ENCODE measurements at regions not wholly inside any gene's neighbourhood (a gene's known extent, or its start where the extent isn't known, plus 50 kb on each side); places are given as distances from the start of the nearest gene placed in this dataset.
"Not testable (repeated sequence)": the region's sequence is repeated elsewhere in the genome, so short reads cannot be mapped to it uniquely, and the experiment has no call there.

DNA sequence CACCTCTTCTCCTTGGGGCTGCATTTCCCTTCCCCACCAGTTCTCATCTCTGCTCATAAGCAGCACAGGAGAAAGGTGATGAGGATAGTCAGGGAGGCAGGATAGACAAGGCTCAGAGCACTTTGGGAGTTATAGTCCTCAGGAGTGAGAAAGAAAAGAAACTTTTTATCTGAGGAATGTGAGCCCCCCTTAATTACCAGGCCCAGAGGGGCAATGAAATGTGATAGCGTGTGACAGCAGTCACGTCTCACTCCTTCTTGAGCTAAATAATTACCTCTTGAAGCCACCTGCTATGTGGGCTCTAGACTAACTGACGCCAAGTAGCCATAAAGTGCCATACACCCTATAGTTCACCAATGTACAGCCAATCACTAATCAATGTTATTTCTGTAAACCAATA, 105.8 kb downstream of the SPP2 start:
- no peak for DNase-seq (ENCODE audit: low read depth)

DNA sequence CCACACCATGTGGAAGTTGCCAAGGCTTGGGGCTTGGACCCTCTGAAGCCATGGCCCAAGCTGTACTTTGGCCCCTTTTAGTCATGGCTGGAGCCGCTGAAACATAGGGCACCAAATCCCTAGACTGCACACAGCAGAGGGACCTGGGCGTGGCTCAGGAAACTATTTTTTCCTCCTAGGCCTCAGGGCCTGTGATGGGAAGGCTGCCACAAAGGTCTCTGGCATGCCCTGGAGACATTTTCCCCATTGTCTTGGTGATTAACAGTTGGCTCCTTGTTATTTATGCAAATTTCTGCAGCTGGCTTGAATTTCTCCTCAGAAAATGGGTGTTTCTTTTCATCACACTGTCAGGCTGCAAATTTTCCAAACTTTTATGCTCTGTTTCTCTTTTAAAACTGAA, 102.3 kb downstream of the SPP2 start:
- DNase-seq (ENCODE audit: low read depth): not testable (repeated sequence)

DNA sequence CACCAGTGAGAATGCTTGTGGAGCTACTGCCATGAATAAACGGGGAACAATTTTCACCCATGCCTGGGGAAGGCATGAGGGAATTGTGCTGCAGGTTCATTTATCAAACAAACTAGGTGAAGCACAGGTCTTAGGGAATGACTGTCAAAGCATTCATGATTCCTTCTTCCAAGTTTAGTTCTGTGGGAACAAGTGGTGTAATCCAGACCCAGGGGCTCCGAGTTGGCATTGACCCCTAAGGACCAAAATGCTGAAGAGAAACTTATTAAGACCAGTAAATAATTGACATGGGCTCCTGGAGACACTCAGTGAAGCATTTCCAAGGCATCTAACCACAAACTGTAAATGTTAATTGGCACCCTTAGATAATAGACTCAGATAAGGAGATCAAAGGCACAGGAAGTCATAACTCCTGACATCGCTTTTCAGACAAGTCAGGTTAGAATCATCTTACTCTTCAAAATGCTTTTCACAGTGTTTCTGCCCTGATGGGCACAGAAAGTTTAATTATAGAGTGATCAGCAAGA, 96.9 kb downstream of the SPP2 start:
- DNase-seq (ENCODE audit: low read depth): peak; percentile 32

DNA sequence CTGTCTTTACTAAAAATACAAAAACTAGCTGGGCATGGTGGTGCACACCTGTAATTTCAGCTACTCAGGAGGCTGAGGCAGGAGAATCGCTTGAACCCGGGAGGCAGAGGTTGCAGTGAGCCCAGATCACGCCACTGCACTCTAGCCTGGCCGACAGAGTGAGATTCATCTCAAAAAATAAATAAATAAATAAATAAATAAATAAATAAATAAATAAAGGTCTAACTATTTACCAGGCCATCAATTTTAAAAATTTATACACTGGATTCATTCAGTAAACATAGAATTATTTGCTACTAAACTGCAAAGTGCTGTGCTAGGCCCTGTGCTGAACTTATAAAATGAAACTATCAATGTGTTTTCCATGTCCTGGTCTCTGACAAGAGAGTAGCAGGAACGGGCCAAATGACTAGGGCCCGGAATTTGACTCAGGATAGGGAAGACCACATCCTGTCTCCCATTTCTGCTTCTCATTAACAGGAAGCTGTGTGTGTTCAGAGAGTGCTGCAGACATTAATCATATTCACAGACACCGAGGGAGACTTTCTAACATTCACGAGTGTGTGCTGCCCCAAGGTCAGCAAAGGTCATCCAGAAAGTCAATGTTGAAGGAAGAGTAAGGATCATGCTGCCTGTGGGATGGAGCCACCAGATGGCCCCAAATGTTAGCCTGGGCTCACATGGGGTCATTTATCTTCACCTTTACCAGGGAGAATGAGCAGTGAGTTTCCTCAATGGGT, 95.8 kb downstream of the SPP2 start:
- DNase-seq (ENCODE audit: low read depth): peak; percentile 96

DNA sequence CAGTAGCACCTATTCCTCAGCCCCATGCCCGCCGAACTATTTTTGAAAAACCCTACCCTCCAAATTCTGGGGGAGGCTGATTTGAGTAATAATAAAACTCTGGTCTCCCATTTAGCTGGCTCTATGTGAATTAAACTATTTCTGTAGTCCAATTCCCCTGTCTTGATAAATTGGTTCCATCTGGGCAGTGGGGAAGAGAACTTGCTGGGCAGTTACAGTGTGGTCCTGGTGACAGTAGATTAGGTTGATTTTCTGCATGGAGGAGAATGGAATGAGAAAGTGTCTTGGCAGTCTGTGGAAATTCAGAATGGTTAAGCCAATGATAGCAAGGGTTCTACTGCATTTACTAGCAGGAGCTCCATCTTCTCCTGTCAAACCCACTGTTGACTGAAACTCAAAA, 95.0 kb downstream of the SPP2 start:
- DNase-seq (ENCODE audit: low read depth): no peak

DNA sequence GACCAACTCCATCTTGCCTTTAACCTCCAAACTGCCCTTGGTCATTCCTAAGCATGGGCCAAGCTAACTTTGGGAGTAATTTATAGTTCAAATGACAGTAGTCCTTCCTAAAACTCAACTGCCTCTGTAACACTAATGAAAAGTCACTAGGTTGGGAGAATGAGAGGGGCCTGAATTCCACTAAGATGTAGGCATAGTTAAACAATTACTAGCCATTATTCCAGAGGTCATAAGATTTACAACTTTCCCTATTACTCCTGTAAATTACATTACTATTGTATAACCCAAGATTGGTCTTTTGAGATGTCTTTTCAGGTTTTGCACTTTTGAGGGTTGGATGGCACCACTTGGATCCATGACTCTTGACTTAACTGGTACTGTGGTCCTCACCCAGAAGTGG, 94.6 kb downstream of the SPP2 start:
- DNase-seq (ENCODE audit: low read depth): no peak

DNA sequence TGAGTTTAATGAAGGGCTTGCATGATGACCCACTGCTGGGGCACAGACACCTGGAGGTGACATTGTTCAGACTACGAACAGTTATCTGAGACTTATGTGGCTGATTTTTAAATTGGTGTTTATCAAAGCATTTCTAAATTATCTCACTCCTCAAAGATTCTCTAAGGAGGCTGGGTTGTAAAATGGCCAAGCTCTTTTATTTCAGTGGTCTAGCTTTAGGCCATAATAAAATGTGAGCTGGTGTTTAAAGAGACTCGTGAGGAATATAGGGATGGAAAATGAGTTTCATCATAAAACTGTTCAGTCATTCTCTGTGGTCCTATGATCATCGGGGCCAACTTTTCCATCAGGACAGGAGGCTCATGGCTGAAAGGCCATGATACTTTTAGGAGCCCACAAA, 93.4 kb downstream of the SPP2 start:
- DNase-seq (ENCODE audit: low read depth): no peak

DNA sequence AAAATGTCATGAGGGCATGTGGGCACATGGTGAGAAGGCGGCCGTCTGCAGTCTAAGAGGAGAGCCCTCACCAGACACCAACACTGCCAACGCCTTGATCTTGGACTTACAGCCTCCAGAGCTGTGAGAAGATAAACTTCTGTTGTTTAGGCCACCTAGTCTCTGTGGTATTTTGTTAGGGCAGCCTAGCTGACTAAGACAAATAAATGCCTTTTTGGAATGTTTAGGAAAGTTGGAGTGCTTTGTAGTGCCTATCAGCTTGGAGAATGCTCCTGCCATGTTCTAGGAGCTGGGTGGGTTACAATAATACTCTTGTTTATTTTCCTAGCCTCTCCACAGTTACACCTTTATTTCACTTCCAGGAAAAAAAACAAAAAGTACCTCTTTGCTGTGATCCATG, 92.0 kb downstream of the SPP2 start:
- DNase-seq (ENCODE audit: low read depth): peak; percentile 61

DNA sequence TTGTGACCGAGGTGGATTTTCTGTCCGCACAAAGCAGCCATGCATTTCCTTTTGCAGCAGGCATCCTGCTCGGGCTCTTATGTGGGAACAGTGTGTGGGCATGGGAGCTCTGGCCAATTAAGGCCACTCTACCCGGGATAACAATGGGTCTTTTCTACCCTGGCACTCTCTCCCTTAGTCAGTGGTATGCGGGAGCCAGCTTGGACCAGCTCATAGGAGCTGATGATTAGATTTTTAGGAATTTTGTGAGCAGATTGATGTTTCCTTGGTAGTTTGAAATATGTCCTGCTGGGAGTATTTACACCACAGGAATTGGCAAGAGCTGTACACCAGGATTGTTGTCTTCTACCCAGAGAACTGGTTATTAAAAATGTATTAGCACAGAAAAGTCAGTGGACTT, 89.3 kb downstream of the SPP2 start:
- DNase-seq (ENCODE audit: low read depth): peak; percentile 35

DNA sequence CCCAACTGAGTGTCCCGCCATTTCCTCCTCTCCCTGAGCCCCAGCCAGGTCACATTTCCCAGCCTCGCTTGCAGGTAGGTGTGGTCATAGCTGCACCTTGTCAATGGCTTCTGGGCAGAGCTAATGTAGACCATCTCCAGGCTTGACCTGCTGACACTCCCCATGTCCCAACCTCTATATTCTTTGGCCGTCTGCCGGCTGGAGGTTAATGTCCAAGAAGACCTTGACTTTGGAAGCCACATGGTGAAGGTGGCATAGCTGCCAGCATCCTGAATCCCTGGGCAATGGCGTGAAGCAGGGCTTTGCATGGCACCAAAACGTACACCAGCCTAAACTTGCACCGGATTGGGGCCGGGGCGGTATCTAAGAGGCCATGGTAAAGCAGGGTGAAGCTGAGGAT, 88.3 kb downstream of the SPP2 start:
- no peak for DNase-seq (ENCODE audit: low read depth)

DNA sequence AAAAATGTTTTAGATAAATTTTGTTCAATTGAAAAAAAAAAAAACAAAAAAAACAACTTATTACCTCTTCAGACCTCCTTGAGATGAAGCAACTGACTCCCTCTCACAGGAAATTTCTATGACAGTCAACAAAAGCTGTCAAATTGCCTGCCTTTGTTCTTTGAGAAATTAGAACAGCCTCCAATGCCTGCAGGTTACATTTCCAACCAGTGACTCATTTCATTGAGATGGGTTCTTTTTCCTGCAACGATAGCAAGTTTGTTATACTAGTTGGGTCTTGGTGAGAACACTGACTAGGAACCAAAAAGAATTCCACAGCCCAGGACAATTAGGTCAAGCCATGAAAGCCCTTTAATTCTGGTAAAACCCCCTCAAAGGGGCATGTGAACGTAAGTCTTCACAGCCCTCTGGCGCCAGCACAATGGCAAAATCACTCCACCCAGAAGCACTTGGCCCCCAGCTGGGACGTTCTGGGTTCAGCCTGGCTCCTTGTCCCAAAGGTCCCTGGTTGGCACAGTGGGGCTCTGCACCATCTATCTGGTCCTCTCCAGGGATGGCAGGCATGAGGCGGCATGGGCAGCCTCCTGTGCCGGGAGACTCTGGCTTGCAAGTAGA, 87.0 kb downstream of the SPP2 start:
- DNase-seq (ENCODE audit: low read depth): peak; percentile 88

DNA sequence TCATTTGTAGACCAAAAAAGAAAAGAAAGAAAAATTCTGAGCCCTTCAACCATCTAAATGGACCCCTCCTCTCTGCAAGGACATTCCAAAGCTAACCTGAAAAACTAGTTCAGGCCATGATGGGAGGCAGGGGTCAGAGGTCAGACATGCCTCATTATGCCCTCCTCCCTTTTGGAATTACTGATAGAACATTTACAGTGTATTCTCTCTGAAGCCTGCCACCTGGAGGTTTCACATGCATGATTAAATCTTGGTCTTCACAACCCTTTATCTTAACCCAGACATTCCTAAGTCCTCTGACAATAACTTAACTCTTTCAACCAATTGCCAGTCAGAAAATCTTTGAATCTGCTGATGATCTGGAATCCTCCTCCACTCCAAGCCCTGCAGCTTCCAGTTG, 86.0 kb downstream of the SPP2 start:
- DNase-seq (ENCODE audit: low read depth): peak; percentile 39

DNA sequence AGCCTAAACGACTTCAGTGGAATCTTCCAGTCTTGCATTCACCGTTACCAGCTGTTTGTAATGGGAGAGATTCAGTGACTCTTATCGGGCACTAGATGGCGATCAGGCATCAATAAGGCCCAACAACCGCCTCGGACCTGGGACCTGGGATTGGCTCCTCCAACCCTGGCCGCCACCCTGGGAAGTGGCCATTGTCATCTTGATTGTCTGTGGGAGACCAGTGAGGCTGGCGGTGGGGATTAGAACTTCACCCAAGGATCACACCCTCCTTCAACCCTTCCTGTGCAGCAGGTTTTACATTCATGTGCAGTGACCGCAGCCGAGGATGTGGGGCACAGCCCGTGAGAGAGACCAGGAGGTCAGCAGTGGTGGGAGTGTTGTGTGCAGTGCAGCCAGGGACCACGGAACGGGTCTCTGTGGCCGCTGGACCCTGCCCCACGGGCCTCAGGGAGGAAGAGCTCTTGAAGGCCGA, 85.3 kb downstream of the SPP2 start:
- peak; percentile 88 for DNase-seq (ENCODE audit: low read depth)

DNA sequence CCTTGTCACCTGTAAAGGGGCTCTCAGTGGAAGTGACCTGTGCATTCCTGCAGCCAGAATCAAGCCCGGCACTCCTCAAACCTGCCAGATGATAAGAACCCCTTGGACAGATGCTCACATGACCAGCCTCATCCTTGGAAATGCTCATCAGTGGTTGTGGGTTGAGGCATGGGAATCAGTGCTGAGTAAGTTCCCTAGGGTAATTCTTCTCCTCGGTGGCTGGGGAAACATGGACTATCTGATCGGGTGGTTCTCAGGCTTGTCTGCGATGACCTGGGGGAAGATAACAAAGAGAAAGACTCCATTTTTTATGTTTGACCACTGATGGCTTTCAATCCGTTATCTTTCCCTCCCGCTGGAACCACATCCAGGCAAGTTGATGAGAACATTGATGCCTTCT, 84.0 kb downstream of the SPP2 start:
- DNase-seq (ENCODE audit: low read depth): no peak

DNA sequence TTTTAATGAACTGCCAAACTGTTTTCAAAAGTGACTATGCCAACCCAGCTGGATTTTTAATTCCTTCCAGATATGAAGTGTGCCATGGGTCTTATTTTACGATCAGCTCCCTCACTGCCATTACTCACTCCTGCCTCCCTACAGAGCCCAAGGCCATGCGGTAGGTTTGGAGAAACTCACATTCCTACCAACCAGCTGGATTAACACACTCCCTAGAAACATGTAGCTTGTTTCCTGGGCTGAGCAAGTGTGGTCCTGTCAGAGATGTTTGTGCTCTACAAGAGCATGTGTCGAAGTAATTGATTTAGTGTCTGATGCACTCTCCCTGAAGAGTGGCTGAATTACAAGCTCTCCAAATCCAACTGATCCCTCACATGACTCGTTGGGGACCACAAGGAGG, 82.5 kb downstream of the SPP2 start:
- peak; percentile 58 for DNase-seq (ENCODE audit: low read depth)

DNA sequence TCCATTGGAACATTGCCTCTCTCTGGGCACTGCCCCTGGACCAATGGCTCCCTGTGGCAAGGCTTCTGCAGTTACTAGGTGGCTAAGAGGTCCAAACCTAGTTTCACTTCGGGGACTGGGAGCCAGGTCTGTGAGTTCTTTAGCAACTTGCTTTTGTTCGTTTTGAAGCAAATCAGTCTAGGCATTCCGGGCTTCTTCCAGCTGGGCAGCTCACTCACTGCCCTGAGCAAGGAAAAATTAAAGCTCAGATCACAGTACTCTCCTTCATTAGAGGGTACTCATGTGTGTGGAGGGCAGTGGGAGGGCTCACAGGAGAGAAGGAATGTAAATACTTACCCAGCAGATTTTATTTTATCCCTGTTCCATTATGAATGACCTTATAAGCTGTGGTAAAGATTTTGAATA, 80.3 kb downstream of the SPP2 start:
- no peak for DNase-seq (ENCODE audit: low read depth)

DNA sequence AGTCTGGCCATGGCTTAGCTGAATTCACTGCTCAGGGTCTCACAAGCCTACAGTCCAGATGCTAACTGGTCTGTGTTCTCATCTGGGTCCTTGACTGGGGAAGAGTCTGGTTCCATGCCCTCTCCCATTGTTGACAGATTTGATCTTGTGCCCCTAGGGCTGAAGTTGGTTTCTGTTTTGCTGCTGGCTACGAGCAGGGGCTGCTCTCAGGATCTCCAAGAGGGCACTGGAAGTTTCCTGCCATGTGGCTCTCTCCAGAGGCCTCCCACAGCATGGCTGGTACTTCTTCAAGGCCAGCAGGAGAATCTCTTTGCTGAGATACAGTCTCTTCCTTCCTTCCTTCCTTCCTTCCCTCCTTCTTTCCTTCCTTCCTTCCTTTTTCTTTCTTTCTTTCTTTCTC, 78.1 kb downstream of the SPP2 start:
- DNase-seq (ENCODE audit: low read depth): peak; percentile 6
